Esophagus (tissue), 2 donors: ENCODE measurements at regions not wholly inside any gene's neighbourhood (a gene's known extent, or its start where the extent isn't known, plus 50 kb on each side); places are given as distances from the start of the nearest gene placed in this dataset.

Experiments used
- H3K27ac ChIP-seq, 2 donors: one replicate each; pipeline ENCODE4 v1.5.1; 2013; ENCODE audit warnings: low read depth in 2 of 2, mild to moderate bottlenecking in 2 of 2, inconsistent platforms in 1 of 2, low read length in 1 of 2, moderate library complexity in 1 of 2
- H3K27me3 ChIP-seq, 2 donors: one replicate each; pipeline ENCODE4 v1.6.1; 2013; ENCODE audit warnings: low read length in 2 of 2, control low read depth in 1 of 2, mild to moderate bottlenecking in 1 of 2; ENCODE audit not compliant: insufficient read depth in 2 of 2, control insufficient read depth in 1 of 2
- H3K36me3 ChIP-seq, 2 donors: one replicate each; pipeline ENCODE4 v1.6.1; 2013; ENCODE audit warnings: low read length in 1 of 2; ENCODE audit not compliant: control insufficient read depth in 2 of 2, insufficient read depth in 2 of 2
- H3K4me1 ChIP-seq, 2 donors: one replicate each; pipeline ENCODE4 v1.6.1; 2013; ENCODE audit warnings: low read length in 1 of 2; ENCODE audit not compliant: control insufficient read depth in 2 of 2, insufficient read depth in 2 of 2
- H3K4me3 ChIP-seq, 2 donors: one replicate each; pipeline ENCODE4 v1.5.1; 2013; ENCODE audit warnings: low read length in 2 of 2, mild to moderate bottlenecking in 2 of 2, low read depth in 1 of 2, moderate library complexity in 1 of 2
- H3K9me3 ChIP-seq, 2 donors: one replicate each; pipeline ENCODE4 v1.6.1; 2013; ENCODE audit warnings: mild to moderate bottlenecking in 2 of 2, low read depth in 1 of 2, low read length in 1 of 2, moderate library complexity in 1 of 2; ENCODE audit not compliant: control insufficient read depth in 2 of 2, insufficient read depth in 1 of 2
- WGBS, 2 donors: extraction: QIAGEN DNeasy Blood & Tissue Kit; methylation state at CpG; one replicate each; pipeline ENCODE4 v1.1.7; 2013; 5-methylcytosine and 5-hydroxymethylcytosine counted together
- donor health status: healthy with polysubstance abuse.
- donor health status: Bipolar disorder and iron deficiency.

GRCh38 chr6:140572867-140573266 lies 1198.4 kb upstream of the CITED2 start:
- H3K27ac ChIP-seq = no peak overlapping the region
- no peaks in the 10 kb centered on the region for H3K9me3 ChIP-seq
- H3K4me3 ChIP-seq = no peak overlapping the region
- H3K36me3 ChIP-seq = no peaks in the 10 kb centered on the region
- H3K4me1 ChIP-seq = no peaks in the 10 kb centered on the region
- no peaks in the 10 kb centered on the region for H3K27me3 ChIP-seq

DNA sequence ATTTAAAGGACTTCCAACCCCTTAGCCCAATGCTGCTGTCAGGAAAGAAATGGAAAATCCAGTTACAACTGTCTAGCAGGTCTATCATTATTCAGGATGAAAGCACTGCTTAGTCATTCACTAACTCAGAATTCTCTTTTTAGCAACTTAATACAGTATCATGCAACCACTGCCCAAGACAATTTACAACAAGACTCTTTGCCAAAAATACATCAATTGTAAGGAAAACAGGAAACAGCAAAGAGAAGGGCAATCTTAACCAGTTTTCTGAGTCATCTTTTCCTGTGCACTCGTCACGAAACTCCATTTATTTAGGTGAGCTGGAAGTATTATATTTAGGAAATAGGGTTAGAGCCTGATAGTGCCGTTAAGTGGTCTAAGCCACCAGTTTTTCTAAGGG lies 1197.7 kb upstream of the CITED2 start:
- H3K27ac ChIP-seq = no peak overlapping the region
- no peak overlapping the region for H3K4me3 ChIP-seq
- no peaks in the 10 kb centered on the region for H3K4me1 ChIP-seq
- H3K27me3 ChIP-seq = no peaks in the 10 kb centered on the region
- no peaks in the 10 kb centered on the region for H3K36me3 ChIP-seq
- no peaks in the 10 kb centered on the region for H3K9me3 ChIP-seq
- WGBS, 2 donors = 14 to 45% methylated on average over 3 of the region's 3 CpGs

DNA sequence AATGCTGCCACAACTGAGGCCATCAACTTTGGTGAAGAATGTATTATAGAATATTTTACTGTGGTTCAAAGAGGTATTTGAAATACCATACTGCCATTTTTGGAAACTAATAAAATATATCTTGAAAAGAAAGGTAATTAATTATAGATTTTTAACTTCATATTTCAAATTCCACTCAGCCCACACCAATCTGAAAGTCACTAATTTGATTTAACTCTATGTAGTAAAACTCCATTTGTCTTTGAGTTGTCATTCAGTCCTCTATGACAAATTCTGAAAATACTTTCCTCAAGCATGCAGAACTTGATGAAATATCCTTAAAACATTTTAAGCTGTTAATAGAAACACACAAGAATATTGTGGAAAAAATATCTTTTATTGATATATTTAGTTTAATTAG lies 1196.7 kb upstream of the CITED2 start:
- H3K9me3 ChIP-seq = no peaks in the 10 kb centered on the region
- no peak overlapping the region for H3K27ac ChIP-seq
- H3K27me3 ChIP-seq = no peaks in the 10 kb centered on the region
- no peaks in the 10 kb centered on the region for H3K36me3 ChIP-seq
- no peak overlapping the region for H3K4me3 ChIP-seq
- no peaks in the 10 kb centered on the region for H3K4me1 ChIP-seq

GRCh38 chr6:140567466-140567865 lies 1193.0 kb upstream of the CITED2 start:
- H3K36me3 ChIP-seq = no peaks in the 10 kb centered on the region
- no peak overlapping the region for H3K4me3 ChIP-seq
- H3K27ac ChIP-seq = no peak overlapping the region
- 71 to 72% methylated on average over 2 of the region's 2 CpGs for WGBS, 2 donors
- H3K4me1 ChIP-seq = no peaks in the 10 kb centered on the region
- H3K27me3 ChIP-seq = no peaks in the 10 kb centered on the region
- H3K9me3 ChIP-seq = no peaks in the 10 kb centered on the region

- WGBS, 2 donors = 52 to 60% methylated on average over 1 of the region's 1 CpG
- H3K9me3 ChIP-seq = no peaks in the 10 kb centered on the region
- no peak overlapping the region for H3K4me3 ChIP-seq
- no peaks in the 10 kb centered on the region for H3K4me1 ChIP-seq
- no peaks in the 10 kb centered on the region for H3K36me3 ChIP-seq
- H3K27ac ChIP-seq = no peak overlapping the region
- H3K27me3 ChIP-seq = no peaks in the 10 kb centered on the region
Measured at GRCh38 chr6:140566781-140567277, 1192.4 kb upstream of the CITED2 start.

- Histone ChIP-seq H3K36me3 (no peaks in the 10 kb centered on the region), H3K4me1 (no peaks in the 10 kb centered on the region), H3K9me3 (no peaks in the 10 kb centered on the region), H3K27ac (no peak overlapping the region), H3K27me3 (no peaks in the 10 kb centered on the region), H3K4me3 (no peak overlapping the region)
Measured at GRCh38 chr6:140563728-140564127, 1189.3 kb upstream of the CITED2 start.

DNA sequence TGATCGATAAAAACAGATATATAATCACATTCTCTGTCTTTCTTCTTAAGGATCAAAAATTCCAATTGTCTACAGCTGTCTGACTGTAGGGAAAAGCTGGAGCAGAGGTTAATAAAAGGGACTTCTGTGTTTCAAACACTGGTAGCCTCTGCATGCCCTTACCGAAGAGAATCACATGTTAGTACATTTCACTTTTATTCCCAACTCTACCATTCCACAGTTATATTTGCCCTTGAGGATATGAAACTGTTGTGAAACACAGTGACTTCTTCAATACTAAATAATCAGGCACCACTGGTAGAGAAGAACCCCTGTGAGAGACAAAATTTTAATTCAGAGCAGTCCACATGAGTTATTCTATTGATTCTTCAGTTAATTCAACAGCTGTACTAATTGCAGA lies 1187.3 kb upstream of the CITED2 start:
- 92 to 94% methylated on average over 2 of the region's 2 CpGs for WGBS, 2 donors

DNA sequence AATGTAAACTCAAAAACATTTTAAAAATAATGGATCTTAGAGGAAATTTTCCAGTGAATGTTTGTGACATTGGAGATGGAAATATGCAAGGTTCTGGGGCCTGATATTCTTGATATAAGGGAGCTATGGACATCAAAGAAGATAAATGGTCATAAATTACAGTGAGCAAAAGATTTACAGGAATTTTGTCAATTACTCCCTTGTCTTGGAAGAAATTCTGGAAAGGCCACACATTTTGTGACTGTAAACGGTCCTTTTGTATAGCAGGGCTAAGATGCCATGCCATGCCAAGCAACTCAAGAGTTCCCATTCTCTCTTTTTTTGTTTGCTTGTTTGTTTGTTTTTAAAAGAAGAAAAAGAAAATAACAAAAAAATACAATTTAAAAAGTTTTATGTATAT lies 1186.2 kb upstream of the CITED2 start:
- Histone ChIP-seq H3K4me3 (no peak overlapping the region), H3K4me1 (no peaks in the 10 kb centered on the region), H3K27ac (no peak overlapping the region), H3K36me3 (no peaks in the 10 kb centered on the region), H3K27me3 (no peaks in the 10 kb centered on the region), H3K9me3 (no peaks in the 10 kb centered on the region)
- WGBS, 2 donors = 85 to 87% methylated on average over 1 of the region's 1 CpG

More for the DNA sequence above, 1187.3 kb upstream of the CITED2 start:
- no peaks in the 10 kb centered on the region for H3K4me1 ChIP-seq
- H3K36me3 ChIP-seq = no peaks in the 10 kb centered on the region
- no peak overlapping the region for H3K4me3 ChIP-seq
- no peaks in the 10 kb centered on the region for H3K27me3 ChIP-seq
- no peak overlapping the region for H3K27ac ChIP-seq
- H3K9me3 ChIP-seq = no peaks in the 10 kb centered on the region

DNA sequence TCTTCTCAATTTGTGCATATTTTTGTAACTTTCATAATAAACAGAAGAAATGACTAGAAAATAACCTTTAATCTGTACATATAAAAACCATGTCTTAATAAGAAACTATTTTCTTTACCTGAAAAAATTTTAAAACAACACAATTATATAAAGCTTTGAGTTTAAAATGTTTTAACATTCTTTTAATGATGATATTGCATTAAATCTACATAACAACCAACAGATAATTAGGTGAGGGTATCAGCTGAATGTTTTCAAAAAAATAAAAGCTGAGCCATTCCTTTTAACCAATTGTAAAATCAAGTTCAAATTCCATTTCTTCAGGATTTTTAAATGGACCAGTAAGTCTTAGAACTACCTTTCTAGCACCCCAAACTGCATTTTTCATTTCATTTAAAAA lies 1185.0 kb upstream of the CITED2 start:
- no peak overlapping the region for H3K27ac ChIP-seq
- H3K36me3 ChIP-seq = no peaks in the 10 kb centered on the region
- H3K9me3 ChIP-seq = no peaks in the 10 kb centered on the region
- no peaks in the 10 kb centered on the region for H3K4me1 ChIP-seq
- H3K4me3 ChIP-seq = no peak overlapping the region
- no peaks in the 10 kb centered on the region for H3K27me3 ChIP-seq

GRCh38 chr6:140554421-140554820 lies 1180.0 kb upstream of the CITED2 start:
- no peaks in the 10 kb centered on the region for H3K4me1 ChIP-seq
- no peak overlapping the region for H3K27ac ChIP-seq
- H3K36me3 ChIP-seq = no peaks in the 10 kb centered on the region
- H3K4me3 ChIP-seq = no peak overlapping the region
- no peaks in the 10 kb centered on the region for H3K27me3 ChIP-seq
- H3K9me3 ChIP-seq = no peaks in the 10 kb centered on the region
- WGBS, 2 donors = 89 to 93% methylated on average over 2 of the region's 2 CpGs
